ENCODE measurements at regions not wholly inside any gene's neighbourhood (a gene's known extent, or its start where the extent isn't known, plus 50 kb on each side); places are given as distances from the start of the nearest gene placed in this dataset.

GRCh38 chr4:12144051-12144450, 715.4 kb upstream of the HS3ST1 start:
- TF ChIP-seq TEAD4 (IDR thresholded peaks at IDR 0.05; ENCODE audit: borderline replicate concordance, insufficient read depth) (no peak), RAD21 (IDR thresholded peaks at IDR 0.05; ENCODE audit: low read length) (no peak), CTCF (IDR thresholded peaks at IDR 0.05) (no peak), ELF1 (IDR thresholded peaks at IDR 0.05) (no peak), EP300 (IDR thresholded peaks at IDR 0.05; ENCODE audit: borderline replicate concordance in 1 of 2, low read depth in 1 of 2, low read length in 1 of 2) (no peak), MXI1 (IDR thresholded peaks at IDR 0.05; ENCODE audit: low read depth, low read length) (no peak), JUND (IDR thresholded peaks at IDR 0.05) (no peak), FOXM1 (IDR thresholded peaks at IDR 0.05; ENCODE audit: low read depth) (no peak)
